ENCODE measurements at regions not wholly inside any gene's neighbourhood (a gene's known extent, or its start where the extent isn't known, plus 50 kb on each side); places are given as distances from the start of the nearest gene placed in this dataset.

DNA sequence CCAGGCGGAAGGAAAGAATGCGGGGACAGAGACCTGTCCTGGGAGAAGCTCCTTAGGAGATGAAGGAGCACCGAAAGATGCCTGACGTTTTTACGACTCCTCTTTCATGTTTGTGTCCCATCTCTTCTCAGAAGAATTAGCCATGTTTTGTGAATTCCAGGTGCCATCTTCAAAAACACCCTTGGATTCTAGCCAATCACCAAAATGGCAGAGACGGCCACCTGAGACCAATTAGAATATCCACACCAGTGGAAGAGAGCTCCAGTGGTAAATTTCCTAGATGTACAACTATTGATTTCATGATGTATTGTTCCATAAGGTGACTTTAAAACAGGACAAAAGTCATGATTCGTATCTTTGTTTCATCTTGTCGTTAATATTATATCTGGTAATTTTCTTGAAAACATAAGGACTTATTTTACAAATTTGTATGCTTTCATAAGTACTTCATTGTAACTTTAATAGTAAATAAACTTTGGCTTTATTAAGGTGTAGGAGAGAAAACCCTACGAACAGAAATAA is 62.3 kb upstream of the NUDT4 start:
- DNase-seq = no peak

DNA sequence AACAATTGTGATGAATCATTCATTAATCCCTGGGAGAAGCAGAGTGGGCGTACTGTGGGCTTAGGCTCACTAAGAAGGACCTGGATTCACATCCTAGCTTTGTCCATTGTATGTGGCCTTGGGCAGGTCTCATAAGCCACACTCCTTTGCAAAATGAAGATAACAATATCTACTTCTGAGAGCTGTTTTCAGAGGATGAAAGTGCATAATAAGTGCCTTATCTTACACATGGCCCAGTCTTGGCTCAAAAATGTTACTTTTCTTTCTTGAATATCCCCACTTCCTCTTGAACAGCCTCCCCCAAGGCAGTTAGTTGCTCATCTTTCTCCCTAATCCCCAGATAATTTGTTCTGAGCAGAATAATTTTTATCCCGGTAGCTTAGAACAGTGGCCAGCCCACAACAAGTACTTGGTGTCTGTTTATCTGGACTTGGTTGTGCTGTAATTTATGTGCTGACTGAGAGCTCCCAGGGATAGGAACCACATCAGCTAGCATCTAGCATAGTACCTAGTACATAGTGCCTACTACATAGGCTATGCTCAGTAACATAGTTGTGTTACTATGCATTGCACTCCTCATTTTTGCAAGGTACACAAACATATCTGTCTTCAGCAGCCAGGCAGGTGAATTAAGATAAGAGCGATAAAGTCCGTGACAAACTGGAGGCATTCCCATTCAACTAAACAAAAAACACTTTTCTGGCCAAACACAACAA is 61.7 kb upstream of the NUDT4 start:
- no peak for DNase-seq

DNA sequence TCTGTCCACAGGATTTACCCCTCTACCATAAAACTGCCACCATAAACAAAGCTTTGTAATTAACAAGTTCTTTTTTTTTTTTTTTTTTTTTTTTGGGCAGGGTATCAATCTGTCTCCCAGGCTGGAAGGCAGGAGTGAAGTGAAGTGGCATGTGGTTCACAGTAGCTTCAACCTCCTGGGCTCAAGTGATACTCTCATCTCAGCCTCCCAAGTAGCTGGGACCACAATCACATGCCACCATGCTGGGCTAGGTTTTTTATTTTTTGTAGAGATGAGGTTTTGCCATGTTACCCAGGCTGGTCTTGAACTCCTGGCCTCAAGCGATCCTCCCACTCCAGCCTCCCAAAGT is 61.1 kb upstream of the NUDT4 start:
- no peak for DNase-seq

DNA sequence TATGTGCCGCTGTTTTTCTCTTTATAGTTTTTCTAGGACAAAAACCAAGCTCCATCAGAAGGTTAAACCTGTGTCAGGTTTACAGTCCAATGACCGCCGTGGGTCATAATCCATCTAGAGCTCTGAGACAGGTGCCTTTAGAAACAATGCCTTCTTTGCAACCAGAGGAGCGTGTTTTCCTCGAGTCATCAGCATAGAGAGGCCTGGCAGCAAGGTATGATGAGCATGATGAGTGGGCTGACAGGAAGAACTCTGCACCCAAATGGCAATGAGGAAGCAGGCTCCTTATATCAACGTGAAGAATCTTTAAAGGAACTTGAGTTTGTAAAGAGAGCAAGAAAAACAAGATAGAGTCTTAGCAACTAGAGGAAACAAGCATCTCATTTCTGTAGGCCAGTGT is 60.5 kb upstream of the NUDT4 start:
- DNase-seq = no peak

DNA sequence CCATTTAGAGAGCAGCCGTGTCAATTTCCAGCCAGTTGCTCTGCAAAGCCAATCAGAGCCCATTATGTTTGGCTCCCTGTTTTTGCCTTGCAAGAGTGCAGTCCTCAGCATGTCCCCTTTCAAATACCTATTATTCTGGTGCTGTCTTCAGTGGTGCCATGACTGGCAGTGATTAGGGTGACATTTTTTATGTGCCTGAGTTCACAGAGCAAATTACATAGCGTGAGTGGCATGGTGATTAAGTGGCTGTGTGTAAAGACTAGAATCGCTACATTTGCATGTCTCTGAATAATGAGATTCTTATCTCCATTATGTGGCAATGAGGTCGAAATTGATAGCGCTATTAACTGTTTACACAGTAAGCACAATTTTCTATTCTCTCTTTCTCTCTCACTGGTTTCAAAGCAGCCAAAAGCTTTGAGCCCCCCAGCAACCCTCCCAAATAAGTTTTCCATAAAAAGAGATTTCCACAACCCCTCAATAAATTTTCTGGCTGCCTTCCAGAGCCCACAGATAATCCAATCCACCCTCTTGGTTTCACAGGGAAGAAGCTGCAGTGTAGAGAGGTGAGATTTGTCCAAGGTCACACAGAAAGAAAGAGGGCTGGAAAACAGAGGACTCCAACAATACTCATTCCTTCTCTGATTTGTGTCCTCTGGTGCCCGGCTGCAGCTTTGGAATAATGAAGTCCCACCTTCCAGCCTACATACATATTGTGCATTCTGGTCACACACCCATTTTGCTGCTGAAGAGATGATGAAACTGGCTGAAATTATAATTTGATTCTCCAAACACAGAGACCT is 58.8 kb upstream of the NUDT4 start:
- DNase-seq = no peak

DNA sequence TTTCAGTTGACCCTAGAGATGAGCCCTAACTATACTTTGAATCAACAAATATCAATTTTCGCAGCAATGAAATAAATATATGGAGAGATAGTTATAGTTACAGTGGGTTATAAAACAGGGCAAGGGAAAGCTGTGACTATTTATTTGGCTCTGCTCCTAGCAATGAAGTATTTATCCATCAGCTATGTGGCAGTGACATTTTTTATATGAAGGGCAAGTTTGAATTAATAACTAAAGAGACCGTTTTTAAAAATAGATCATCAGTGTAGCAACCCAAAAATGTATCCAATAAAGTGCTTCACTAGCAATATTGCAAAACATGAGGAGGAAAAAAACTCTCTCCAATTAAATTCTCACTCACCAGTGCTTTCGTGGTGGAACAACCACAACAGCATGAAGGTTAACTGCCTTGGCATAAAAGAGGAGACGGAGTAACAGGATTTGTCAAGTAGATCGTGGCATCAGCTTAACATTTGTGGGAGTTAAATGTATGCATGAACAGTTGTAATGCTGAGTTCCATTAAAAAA is 58.1 kb upstream of the NUDT4 start:
- no peak for DNase-seq

DNA sequence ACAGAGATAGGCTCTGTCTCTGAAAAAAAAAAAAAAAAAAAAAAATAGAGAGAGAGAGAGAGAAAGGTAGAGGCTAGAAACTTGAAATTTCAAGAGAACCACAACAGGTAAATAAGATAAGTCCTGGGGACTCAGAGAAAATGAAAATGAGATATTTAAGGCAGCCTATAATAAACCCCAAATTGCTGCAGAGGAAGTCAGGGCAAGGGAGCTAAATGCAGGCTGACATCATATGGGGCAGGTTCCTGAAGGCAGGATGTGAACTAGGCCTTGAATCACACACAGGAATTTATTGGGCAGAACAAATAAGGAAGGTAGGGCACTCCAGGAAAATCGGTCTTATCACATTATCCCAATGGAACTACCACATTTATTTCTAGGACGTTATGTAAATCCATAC is 54.9 kb upstream of the NUDT4 start:
- DNase-seq = no peak

DNA sequence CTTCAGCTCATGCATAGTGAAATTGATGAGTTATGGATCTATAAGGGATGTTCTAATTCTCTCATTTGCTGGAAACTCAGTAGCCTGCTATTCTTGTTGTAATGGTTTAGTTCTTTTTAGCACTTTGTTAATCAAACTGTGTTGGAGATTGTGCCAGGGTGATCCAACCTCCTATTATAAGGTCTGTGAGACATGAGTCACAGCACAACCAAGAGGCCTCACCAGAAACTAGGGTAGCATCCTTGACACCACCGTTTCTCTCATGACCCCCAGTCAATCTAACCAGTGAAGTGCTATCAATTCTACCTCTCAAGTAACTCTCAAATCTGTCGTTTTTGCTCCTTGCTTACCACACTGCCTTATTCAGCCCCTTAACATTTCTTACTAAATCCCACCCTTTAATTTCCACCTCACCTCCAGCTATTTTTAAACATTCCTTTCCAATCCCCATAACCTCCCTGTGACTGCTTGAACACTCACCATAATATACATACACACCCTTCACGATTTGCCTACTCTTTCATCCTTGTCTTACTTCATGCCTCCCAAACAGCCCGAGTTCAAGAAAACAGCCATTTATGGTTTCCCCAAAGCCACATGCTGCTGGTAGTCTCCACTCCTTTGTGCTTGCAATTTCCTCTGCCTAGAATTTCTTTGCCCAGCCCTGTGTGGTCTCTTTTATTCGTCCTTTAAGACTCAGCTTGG is 53.9 kb upstream of the NUDT4 start:
- DNase-seq = no peak

DNA sequence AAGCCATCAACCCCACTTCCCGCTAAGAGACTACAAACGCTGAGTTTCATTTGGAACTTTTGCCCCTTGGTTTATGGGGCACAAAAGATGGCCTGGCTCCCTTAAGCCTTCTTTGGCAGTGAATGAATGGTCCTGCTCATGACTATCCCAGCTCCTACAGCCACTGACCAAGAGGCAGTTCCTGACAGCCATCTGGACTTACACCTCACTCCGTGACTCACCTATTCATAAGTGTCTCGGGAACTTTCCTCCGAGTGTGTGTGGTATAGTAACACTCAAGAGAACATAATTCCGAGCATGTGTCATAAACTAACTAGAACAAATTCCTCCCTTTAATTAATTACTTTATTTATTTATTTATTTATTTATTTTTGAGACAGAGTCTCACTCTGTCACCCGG is 51.9 kb upstream of the NUDT4 start:
- no peak for DNase-seq

Data from RPMI8226 (cell line).